Lower leg skin (tissue), 3 donors: ENCODE measurements at regions not wholly inside any gene's neighbourhood (a gene's known extent, or its start where the extent isn't known, plus 50 kb on each side); places are given as distances from the start of the nearest gene placed in this dataset.

ENCODE experiments used
- POLR2A ChIP-seq, 2 donors: fragments of 450-650 bp; IDR thresholded peaks; one replicate each; pipeline ENCODE4 v1.6.1; 2016 to 2017; ENCODE audit warnings: antibody characterized with exemption in 2 of 2, mild to moderate bottlenecking in 1 of 2, moderate library complexity in 1 of 2
- TF ChIP-seq, protein P1 (sequence below), 3 donors: fragments of 450-650 bp; IDR thresholded peaks; one replicate each; pipeline ENCODE4 v1.5.1; 2016; ENCODE audit warnings: antibody characterized with exemption in 3 of 3, mild to moderate bottlenecking in 3 of 3, moderate library complexity in 2 of 3

DNA sequence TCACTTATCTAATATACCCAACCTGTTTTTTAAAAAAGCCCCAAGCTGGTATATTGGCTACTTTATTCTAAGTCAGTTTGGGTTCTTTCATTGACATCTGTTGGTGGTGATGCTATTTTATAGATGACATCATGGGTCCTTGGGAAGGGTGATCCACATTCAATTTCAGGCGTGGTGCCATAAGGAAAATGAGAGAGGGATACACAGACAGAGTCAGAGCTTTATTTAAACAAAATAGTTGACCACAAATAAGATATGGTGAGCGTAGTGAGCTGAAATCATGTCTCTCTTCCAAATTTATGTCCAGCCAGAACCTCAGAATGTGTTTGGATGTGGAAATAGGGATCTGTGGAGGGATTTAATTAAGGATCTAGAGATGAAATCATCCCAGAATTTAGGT, 302.4 kb downstream of the MAT2B start:
- TF ChIP-seq POLR2A (IDR thresholded peaks at IDR 0.05) = no peak
- TF ChIP-seq, protein P1, sequence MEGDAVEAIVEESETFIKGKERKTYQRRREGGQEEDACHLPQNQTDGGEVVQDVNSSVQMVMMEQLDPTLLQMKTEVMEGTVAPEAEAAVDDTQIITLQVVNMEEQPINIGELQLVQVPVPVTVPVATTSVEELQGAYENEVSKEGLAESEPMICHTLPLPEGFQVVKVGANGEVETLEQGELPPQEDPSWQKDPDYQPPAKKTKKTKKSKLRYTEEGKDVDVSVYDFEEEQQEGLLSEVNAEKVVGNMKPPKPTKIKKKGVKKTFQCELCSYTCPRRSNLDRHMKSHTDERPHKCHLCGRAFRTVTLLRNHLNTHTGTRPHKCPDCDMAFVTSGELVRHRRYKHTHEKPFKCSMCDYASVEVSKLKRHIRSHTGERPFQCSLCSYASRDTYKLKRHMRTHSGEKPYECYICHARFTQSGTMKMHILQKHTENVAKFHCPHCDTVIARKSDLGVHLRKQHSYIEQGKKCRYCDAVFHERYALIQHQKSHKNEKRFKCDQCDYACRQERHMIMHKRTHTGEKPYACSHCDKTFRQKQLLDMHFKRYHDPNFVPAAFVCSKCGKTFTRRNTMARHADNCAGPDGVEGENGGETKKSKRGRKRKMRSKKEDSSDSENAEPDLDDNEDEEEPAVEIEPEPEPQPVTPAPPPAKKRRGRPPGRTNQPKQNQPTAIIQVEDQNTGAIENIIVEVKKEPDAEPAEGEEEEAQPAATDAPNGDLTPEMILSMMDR (IDR thresholded peaks at IDR 0.05) = no peak
